Activated naive CD8-positive, alpha-beta T cell treated with anti-CD3 and anti-CD28 coated beads, Interleukin-2, amount 50 U/mL, for 16 hours (primary cell): ENCODE measurements at regions not wholly inside any gene's neighbourhood (a gene's known extent, or its start where the extent isn't known, plus 50 kb on each side); places are given as distances from the start of the nearest gene placed in this dataset.

ENCODE experiments used
- DNase-seq: peaks from one replicate; pipeline ENCODE4 v3.0.0-alpha.2; 2020; ENCODE audit warnings: low read depth, low spot score

DNA sequence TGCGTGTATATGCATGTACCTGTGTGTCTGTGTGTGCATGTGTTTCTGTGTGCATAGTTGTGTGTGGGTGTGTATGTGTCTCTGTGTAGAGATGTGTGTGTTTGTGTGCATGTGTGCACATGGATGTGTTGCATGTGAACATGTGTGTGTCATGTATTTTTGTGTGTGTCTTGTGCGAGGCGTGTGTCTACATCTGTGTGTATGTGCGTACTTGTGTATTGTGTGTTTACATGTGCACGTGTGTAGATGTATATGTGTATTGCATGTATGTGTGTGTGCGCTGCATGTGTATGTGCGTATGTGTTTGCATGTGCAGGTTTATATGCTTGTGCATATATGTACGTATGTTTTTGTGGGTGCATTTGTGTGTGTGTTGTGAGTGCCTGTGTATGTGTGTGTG lies 735.2 kb downstream of the GALR1 start:
- DNase-seq, result no peak

DNA sequence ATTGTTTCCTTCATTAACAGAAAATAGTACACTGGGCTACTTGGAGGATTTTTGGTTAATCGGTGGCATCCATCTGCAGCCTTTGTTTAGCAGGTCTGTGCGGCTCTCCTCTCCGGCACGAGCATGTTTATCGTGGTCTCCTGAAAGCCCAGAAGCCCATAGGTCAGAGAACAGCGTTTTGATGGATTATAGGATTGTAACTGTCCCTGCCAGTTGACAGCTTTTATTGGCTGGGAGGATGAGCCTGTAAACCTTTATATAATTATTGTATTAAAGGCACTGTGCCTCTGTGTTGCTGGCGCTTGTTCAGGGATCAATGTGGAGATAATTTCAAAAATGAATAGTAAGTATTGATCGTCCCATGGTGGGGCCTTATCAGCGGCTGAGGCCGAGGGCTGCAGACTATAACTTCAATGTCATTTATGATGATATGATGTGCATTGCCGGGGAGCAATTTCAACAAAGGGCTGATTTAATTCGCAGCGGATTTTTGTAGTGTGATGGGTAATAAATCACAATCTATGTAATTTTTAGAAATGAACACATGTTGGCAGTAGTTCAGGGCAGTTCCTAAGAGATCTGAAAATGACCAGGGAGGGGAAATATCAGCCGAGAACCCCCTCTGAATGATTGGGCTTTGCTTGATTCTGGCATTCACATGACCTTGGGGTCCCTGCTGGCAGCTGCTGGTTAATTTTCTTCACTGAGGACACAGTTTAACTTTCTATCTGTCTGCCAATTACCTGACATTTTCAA lies 736.1 kb downstream of the GALR1 start:
- DNase-seq, result no peak

DNA sequence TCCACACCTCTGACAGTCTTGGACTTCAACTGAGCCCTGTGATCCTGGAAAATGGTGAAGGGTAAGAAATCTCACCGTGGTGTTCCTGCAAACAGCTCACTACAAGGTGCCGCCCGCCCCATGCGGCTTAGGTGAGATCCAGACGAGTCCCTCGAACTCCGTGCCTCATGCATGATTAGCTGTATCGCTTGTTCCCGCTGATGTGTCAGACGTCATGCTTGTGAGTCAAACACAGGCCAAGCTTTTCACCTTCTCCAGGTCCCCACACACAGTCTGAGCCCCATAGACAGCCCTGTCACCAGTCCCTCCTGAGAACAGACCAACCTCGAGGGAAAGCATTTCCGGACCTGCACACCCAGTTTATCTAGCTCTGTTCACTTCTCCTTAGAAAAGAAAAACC lies 740.5 kb downstream of the GALR1 start:
- no peak for DNase-seq

DNA sequence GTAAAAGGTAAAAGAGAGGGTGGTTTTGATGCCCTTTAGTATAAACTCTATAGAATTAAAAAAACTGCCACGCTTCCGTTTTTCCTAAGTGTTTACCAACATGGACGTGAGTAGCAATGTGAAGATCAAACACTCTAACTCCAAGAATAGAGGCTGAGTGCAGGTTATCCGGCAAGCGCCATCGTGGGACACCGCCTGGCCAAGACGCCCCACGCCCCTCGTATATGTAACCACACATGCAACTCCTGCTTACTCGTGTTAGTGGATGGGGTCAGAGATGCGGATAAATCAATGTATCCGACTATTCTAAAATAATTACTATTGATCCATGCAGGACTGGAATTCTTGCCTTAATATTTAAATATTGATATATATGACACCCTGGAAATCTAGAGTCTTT lies 741.3 kb downstream of the GALR1 start:
- DNase-seq, result no peak

DNA sequence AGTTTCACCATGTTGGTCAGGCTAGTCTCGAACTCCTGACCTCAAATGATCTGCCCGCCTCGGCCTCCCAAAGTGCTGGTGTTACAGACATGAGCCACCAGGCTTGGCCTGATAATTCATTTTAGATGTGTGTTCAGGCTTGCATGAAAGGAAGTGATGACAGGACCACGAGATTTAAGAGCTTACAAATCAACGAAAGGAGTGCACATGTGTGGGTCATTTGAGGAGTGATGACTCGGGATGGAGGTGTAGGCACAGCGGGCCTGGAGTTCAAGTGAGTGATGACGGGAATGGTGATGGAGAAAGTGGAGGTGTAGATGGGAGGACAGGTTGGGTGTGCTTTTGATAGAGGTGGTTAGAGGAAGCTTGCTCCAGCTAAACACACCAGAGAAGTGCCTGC lies 742.4 kb downstream of the GALR1 start:
- DNase-seq, result no peak

DNA sequence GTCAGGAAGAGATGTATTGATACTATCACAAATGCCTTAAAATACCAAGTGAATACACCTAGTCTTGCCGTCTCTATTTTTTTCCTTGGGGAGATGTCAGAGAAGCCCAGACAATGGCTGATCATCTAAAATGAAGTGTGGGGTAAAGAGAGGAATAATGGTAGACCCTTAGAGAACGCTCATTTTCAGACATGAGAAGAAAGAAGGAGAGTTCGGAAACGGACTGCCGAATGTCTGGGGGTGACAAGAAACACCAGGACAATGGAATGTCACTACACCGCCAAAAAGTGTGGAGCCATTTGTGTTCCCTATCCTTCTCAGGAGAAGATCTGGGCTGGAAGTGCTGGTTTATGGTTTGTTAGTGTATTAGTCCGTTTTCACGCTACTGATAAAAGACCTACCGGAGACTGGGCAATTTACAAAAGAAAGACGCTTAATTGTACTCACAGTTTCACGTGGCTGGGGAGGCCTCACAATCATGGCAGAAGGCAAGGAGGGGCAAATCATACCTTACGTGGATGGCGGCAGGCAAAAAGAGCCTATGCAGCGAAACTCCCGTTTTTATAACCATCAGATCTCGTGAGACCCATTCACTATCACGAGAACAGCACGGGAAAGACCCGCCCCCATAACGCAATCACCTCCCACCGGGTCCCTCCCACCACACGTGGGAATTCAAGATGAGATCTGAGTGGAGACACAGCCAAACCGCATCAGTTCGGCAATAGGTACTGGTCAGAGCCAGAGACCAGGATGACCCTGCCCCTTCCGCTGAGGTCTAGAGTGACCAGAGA lies 743.7 kb downstream of the GALR1 start:
- DNase-seq, result no peak

DNA sequence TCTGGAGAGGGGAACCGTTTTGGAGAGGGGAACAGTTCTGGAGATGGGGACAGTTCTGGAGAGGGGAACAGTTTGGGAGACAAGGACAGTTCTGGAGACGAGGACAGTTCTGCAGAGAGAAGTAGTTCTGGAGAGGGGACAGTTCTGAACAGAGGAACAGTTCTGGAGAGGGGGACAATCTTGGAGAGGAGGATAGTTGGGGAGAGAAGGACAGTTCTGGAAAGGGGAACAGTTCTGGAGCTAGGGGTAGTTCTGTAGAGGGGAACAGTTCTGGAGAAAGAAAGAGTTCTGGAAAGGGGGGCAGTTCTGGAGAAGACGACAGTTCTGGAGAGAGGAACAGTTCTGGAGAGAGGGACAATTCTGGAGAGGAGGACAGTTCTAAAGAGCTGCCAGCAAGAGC lies 745.9 kb downstream of the GALR1 start:
- DNase-seq, result no peak

DNA sequence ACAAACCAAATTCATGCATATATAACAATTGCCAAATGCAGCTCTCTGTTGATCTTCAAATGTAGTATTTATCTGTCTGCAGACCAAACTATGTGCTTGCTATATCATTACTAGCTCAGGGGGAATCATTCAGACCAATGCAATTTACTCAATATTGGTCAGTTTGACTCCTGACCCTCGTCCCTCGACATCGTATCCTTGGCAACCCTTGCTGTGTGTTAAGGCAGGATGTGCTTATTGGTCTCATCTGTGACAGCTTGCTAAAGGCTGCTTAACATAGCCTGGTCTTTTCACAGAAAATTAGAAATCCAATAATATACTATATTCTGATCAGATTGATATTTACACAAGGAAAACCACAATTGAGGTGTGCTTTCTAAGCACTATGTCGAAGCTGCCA lies 747.1 kb downstream of the GALR1 start:
- no peak for DNase-seq

DNA sequence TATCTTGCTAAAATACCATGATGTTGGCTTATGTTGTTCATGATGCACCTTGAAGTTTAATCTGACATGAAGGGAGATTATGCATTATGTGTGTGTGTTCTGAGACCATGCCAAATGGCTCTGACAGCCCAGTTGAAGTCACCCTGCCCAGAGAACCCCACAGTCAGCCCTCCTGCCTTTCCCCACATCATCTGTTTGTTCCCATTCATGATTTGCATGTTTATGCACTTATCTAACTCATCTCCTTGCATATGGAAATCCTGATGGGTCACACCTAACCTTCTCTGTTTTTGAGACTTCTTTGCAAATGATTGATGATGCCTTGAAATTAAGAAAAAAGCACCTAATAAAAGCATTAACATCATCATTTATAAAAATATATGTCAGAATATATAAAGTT lies 752.2 kb downstream of the GALR1 start:
- no peak for DNase-seq

DNA sequence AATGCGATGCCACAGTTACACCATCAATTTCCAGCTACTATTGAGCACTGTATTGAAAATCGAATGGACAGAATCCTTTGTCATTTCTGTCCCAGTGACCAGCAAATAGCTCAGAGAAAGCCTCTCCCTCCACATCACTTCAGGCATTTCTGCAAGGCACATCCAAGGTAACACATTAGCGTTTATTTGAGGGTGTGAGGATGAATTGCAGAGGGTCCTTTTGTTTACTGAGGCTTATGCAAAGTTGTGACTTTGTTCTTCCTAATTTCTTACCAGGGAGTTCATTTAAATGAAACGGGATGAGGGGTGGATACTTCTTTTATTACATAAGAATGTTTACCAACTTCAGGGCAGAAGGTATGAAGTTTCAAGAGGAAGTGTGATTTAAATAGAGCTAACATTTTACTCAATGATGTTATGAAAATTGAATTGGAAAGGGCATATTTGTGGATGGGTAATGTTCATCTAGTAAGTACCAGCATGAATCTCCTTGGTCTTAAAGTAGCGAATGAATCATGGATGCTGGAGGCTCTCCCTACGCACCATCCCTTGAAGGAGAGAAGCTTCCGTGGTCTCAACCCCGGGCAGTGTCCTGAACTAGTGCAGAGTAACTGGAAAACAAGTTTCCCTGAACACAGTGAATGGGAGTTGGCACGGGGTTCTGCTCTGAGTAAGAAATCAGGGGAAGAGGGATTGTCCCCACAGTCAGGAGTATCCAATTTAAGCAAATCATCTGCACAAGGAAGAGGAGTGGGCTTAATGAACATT lies 756.5 kb downstream of the GALR1 start:
- DNase-seq, result no peak

DNA sequence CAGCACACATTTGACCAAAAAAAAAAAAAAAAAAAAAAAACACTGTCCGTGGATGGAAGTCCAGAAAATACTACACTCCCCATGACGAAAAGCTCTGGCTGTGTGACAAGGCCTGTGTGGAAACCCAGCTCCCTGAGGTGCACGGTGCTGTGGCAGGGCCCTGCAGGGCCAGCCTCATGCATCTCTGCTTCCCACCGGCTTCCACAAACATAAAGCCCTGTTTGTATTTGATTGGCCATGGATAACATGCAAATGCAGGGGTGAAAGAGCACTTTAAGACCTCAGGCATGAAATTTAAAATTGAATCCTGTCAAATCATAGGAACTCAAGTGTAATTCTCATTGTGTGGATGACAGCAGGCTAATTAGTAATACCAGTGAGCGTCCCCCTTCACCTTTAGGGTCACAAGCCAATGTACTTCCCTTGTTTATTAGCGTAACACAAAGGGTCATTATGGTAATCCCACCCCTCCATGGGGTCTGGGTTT lies 757.2 kb downstream of the GALR1 start:
- DNase-seq, result no peak

DNA sequence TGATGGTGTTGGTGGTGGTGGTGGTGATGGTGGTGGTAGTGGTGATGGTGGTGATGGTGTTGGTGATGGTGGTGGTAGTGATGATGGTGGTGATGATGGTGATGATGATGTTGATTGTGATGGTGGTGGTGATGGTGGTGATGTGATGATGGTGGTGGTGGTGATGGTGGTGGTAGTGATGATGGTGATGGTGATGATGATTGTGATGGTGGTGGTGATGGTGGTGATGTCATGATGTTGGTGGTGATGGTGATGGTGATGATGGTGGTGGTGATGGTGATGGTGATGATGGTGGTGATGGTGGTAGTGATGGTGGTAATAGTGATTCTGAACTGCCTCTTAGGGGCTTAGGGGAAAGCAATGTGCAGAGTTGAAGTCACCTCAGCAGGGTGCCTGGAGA lies 760.7 kb downstream of the GALR1 start:
- DNase-seq, result no peak

DNA sequence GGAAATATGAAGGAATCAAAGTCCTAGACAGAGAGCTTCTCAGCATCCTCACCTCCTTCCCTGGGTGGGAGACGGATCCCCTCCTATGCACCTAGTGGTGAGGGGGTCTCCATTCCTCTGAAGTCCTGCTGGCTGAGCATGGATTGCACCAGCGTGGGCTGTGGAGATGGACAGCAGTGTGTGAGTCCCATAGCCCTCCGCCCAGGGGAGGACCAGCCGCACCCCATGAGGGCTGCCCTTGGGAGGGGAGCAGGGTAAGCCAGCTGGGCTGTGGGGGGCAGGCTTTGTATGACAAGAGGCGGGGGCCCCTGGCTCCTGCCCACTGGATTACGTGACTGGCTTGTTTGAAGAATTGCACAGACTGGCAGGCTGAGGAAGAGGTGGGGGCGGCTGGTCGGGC lies 768.2 kb downstream of the GALR1 start:
- DNase-seq, result no peak

DNA sequence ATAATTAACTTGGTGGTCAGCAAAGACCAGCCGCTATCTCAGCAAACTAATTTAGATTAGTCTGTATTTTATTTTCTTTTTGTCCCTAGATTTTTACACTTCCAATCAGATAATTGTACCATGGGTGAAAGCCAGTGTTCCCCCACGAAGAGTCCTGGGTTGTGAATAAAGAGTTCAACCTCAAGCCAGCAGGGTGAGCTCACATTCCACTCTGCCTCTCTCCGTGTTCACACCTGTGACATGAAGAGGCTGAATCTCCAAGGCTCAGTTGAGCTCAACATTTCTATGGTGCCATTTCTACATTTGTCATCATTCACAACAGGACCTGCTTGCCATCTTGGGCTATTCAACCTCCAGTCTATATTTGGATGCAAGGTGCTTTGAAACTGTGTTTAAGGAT lies 771.5 kb downstream of the GALR1 start:
- DNase-seq, result no peak

DNA sequence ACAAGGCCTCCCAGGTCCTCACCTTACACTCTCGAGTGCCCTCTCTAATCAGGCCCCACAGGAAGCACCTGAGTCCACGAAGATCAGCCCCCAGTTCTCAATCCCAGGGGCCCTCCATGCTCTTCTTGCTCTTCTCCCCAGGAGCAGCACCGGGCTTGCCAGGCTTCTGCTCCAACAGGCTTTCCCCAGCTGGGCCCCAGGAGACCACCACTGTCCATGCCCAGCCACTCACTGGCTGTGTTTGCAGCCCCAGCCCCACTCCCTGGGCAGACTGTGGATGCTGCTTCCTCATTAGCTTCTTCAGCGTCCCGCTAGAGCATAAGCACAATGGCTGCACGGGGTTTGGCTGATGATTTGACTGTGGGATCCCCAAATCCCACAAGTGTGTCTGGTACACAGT lies 781.9 kb downstream of the GALR1 start:
- DNase-seq, result no peak

DNA sequence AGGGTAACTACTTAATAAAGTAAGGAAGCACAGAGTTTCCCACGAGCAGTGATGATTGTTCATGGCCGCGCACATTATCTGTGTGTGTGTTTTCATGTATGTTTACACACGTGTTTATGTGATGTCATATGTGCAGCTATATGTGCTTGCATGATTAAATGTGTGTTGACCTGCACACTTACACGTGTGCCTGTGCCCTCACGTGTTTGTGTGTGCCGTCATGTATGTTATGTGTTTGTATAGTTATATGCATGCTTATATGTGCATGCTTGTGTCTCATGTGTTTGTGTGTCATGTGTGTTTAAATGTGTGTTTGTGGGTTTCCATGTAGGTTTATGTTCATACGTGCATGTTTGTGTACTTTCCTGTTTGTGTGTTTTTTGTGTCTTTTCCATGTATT lies 782.3 kb downstream of the GALR1 start:
- DNase-seq, result no peak

DNA sequence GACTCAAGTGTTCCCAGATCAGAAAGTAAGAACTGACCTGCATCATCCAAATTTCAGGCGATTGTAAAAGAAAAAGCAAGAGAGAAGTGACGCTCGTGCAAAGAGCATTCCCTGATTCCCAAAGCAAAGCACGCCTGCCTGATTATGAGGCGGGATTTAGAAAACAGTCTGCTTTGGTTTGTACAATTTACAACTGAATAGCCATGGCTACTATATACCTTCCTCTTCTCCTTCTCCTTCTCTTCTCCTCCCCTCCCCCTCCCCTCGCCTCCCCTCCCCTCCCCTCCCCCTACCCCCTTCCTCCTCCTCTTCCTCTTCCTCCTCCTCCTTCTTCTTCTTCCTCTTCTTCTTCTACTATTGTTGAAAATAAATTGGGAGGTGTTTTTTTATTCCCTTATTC lies 782.9 kb downstream of the GALR1 start:
- DNase-seq, result no peak

DNA sequence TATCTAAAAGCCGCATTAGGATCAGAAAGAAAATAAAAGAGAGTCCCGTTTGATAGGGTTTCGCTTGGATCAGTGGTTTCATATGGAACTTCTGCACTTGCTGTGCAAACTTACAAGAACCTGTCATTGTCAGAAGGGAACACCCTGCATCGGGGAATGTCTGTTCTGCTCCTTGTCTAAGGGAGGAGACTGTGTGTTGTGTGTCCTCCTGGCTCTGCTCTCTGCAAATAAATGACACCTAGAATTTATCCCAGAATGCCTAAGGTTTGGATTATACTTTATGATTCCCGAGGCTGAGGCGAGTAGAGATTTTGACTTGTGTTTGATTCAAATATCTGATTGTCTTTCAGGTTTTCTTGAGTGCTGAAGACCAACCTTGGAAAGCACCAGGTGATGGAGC lies 785.1 kb downstream of the GALR1 start:
- no peak for DNase-seq

DNA sequence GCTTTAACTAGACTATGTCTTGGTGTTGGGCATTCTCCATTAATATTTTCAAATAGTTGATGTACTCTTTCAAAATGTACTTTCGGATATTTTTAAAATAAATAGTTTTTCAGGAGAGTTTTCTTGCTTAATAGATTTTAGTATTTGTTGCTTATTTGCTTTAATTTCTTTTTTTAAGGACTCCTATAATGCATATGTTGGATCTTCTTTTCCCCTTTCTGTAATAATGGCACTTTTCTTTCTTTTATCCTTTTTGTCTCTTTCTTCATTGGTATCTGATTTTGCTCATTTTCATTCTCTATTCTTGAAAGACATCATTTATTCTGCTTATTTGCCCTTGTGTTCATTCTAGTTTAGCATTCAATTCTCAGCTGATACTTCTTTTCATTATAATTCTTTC lies 791.6 kb downstream of the GALR1 start:
- no peak for DNase-seq

DNA sequence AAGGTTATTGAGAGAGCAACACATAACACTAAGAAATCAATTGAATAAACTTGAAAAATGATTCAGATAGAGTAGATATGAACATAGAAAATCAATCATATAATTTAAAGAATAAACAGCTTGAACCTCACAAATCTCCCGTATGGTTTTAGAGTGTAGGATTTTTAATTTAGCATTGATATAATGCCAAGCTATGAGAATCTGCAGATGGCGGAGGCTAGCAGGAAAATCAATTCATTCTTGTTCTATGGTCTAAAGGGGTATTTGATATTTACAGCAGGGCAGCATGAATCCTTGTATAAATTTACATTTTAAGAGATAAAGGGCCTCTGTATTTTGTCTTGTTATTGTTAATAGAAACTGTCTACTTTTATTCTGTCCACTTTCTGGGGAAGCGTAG lies 797.0 kb downstream of the GALR1 start:
- no peak for DNase-seq

DNA sequence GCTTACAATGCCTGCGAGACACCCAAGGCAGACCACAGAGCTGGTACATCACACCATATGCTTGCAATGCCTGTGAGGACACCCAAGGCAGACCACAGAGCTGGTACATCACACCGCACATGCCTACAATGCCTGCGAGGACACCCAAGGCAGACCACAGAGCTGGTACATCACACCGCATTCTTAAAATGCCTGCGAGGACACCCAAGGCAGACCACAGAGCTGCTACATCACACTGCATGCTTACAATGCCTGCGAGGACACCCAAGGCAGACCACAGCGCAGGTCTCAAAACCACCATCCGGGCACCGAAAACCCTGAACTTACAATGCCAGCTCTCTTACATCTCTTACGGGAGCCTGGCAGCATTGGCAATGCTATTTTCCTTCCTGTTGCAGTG lies 799.6 kb downstream of the GALR1 start:
- DNase-seq, result no peak

DNA sequence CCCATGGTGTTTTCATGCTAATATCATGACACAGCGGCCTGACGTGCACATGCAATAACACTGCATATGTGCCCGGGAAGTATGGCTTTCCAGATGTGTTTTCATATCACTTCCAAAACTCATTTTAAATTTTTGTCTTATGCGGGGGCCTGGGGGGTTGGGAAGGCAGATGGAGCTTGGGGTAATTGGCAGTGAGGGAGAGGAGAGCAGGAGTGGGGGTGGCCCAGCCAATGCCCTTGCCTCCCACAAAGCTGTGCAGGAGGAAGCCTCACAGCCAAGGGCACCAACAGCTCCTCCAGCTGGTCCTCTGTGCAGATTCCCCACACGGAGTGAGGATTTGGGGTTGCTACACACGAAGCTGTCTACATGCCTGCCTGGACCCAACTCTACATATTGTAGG lies 805.2 kb downstream of the GALR1 start:
- DNase-seq, result no peak

DNA sequence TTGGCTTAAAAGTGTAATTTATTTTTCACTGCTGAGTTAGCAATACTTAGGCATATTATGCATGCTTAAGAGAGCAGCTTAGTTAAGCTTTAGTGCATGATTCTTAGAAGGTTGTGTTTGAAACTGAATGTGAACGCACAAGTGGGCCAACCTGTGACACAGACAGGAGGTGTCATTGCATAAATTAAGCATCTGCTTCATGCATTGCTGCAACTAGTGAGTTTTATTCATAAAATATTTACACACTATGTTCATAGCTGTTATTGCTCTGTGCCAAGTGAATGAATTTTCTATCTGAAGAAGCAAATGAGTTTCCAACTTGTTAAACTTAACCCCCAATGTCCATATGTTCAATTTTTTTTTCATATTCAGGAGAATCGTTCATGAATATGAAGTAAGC lies 806.4 kb downstream of the GALR1 start:
- no peak for DNase-seq
